ENCODE measurements at regions not wholly inside any gene's neighbourhood (a gene's known extent, or its start where the extent isn't known, plus 50 kb on each side); places are given as distances from the start of the nearest gene placed in this dataset.

DNA sequence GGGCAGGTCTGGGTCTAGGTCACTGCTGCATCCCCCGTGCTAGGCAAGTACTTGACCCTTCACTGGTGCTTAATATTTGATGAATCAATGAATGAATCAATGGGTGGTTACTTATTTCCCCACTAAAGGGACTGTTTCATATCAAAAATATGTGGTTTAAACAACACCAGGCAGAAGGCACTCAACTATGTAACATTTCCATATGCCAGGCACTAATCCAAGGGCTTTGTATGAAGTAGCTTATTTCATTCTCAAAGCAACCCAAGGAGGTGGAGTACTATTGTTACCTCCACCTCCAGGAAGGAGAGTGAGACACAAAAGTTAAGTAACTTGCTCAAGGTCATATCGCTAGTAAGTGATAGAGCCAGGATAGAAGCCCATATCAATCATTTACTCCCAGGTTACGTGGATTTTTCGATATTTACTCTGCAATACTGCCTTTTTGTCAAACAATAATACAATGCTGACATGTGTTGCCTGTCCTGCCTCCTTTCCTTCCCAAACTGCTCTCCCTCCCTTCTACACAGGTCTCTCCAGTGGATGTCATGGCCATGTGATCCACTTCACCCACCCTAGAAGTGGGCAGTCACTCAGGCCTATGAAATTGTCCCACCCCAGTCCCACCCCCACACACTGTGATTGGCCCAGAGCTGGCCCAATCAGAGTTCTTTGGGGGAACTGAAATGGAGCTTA, 142.8 kb downstream of the ETS2 start:
- intact Hi-C loops (cut with DNase I; ENCODE audit: low total_unique reads), result no loop called here
- no peak for DNase-seq
- H3K4me1 ChIP-seq, result no peaks in the 10 kb centered on the region
- H3K27ac ChIP-seq, result no peak overlapping the region
- 67 to 85% methylated on average over 4 of the region's 4 CpGs for WGBS, 2 donors
- TF ChIP-seq CTCF (IDR thresholded peaks at IDR 0.05) (no peak), POLR2A (IDR thresholded peaks at IDR 0.05) (no peak)
- no peaks in the 10 kb centered on the region for H3K27me3 ChIP-seq
- no peak overlapping the region for H3K4me3 ChIP-seq
- no peaks in the 10 kb centered on the region for H3K36me3 ChIP-seq (ENCODE audit: low read depth, missing control alignments)
- no peaks in the 10 kb centered on the region for H3K9me3 ChIP-seq

GRCh38 chr21:38945545-38946245, 140.0 kb downstream of the ETS2 start:
- TF ChIP-seq POLR2A (IDR thresholded peaks at IDR 0.05), result no peak
- TF ChIP-seq CTCF (IDR thresholded peaks at IDR 0.05), result no peak
- no peaks in the 10 kb centered on the region for H3K4me1 ChIP-seq
- H3K4me3 ChIP-seq, result no peak overlapping the region
- H3K9me3 ChIP-seq, result no peaks in the 10 kb centered on the region
- H3K36me3 ChIP-seq (ENCODE audit: low read depth, missing control alignments), result no peaks in the 10 kb centered on the region
- H3K27ac ChIP-seq, result no peak overlapping the region
- DNase-seq, result no peak
- WGBS, 2 donors, result 75 to 86% methylated on average over 17 of the region's 17 CpGs
- no peaks in the 10 kb centered on the region for H3K27me3 ChIP-seq
- intact Hi-C loops (cut with DNase I; ENCODE audit: low total_unique reads), result no loop called here

GRCh38 chr21:38944903-38945302, 139.2 kb downstream of the ETS2 start:
- no peak overlapping the region for H3K4me3 ChIP-seq
- H3K36me3 ChIP-seq (ENCODE audit: low read depth, missing control alignments), result no peaks in the 10 kb centered on the region
- H3K27me3 ChIP-seq, result no peaks in the 10 kb centered on the region
- no peak overlapping the region for H3K27ac ChIP-seq
- intact Hi-C loops (cut with DNase I; ENCODE audit: low total_unique reads), result no loop called here
- TF ChIP-seq POLR2A (IDR thresholded peaks at IDR 0.05), result no peak
- no peak for TF ChIP-seq CTCF (IDR thresholded peaks at IDR 0.05)
- no peaks in the 10 kb centered on the region for H3K9me3 ChIP-seq
- 62 to 92% methylated on average over 10 to 14 of the region's 14 CpGs for WGBS, 2 donors
- DNase-seq, result no peak
- no peaks in the 10 kb centered on the region for H3K4me1 ChIP-seq

DNA sequence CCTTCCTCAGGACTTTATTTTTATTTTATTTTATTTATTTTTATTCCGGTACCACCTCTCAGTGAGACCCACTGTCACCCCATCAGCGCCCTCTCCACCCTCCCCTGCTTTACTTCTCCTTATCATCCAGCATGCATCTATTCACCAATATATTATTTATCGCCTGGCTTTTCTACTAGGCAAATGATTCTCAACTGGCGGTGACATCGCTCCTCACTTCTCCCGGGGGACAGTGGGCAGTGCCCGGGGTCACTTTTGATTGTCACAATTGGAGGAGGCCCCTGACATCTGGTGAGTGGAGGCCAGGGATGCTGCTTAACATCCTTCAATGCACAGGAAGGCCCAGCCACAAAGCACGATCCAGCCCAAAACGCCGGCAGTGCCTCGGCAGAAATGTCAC, 138.7 kb downstream of the ETS2 start:
- no peak for TF ChIP-seq CTCF (IDR thresholded peaks at IDR 0.05)
- TF ChIP-seq POLR2A (IDR thresholded peaks at IDR 0.05), result no peak
- Histone ChIP-seq H3K9me3 (no peaks in the 10 kb centered on the region), H3K27me3 (no peaks in the 10 kb centered on the region), H3K36me3 (ENCODE audit: low read depth, missing control alignments) (no peaks in the 10 kb centered on the region), H3K4me1 (no peaks in the 10 kb centered on the region), H3K27ac (no peak overlapping the region), H3K4me3 (no peak overlapping the region)
- WGBS, 2 donors, result 88 to 91% methylated on average over 10 to 11 of the region's 11 CpGs
- intact Hi-C loops (cut with DNase I; ENCODE audit: low total_unique reads), result no loop called here
- DNase-seq, result no peak
